Spleen (tissue), 11 donors: ENCODE measurements at regions not wholly inside any gene's neighbourhood (a gene's known extent, or its start where the extent isn't known, plus 50 kb on each side); places are given as distances from the start of the nearest gene placed in this dataset.

Source experiments
- DNase-seq: peaks from one replicate; pipeline ENCODE4 v3.0.0-alpha.2; 2020
- H3K27ac ChIP-seq, 8 donors: fragments of 200-600 bp; sonication (generic) in 7 of 8; 1 replicate in 4 of 8; 2 replicates in 4 of 8; pipeline versions ENCODE4 v1.5.0 to v1.8.0; 2016 to 2021; ENCODE audit warnings: inconsistent platforms in 4 of 8, mild to moderate bottlenecking in 4 of 8, moderate library complexity in 1 of 8
- H3K27me3 ChIP-seq, 7 donors: fragments of 200-600 bp; sonication (generic) in 6 of 7; replicated peaks in 1 of 7; 1 replicate in 4 of 7; 2 replicates in 3 of 7; pipeline versions ENCODE4 v1.5.0 to v1.8.0; 2016 to 2021; ENCODE audit warnings: inconsistent platforms in 3 of 7, mild to moderate bottlenecking in 1 of 7
- H3K36me3 ChIP-seq, 6 donors: fragments of 200-600 bp; sonication (generic) in 5 of 6; 1 replicate in 4 of 6; 2 replicates in 2 of 6; pipeline versions ENCODE4 v1.5.0 to v1.8.0; 2016 to 2021; ENCODE audit warnings: inconsistent platforms in 2 of 6
- H3K4me1 ChIP-seq, 6 donors: fragments of 200-600 bp; sonication (generic) in 5 of 6; 1 replicate in 3 of 6; 2 replicates in 3 of 6; pipeline versions ENCODE4 v1.5.0 to v1.8.0; 2016 to 2021; ENCODE audit warnings: inconsistent platforms in 3 of 6
- H3K4me3 ChIP-seq, 8 donors: fragments of 200-600 bp; sonication (generic) in 7 of 8; 1 replicate in 4 of 8; 2 replicates in 4 of 8; pipeline versions ENCODE4 v1.5.0 to v1.8.0; 2016 to 2021; ENCODE audit warnings: inconsistent platforms in 4 of 8, mild to moderate bottlenecking in 4 of 8, moderate library complexity in 2 of 8
- H3K9me3 ChIP-seq, 8 donors: fragments of 200-600 bp; sonication (generic) in 7 of 8; 1 replicate in 4 of 8; 2 replicates in 4 of 8; pipeline versions ENCODE4 v1.5.0 to v1.8.0; 2016 to 2021; ENCODE audit warnings: inconsistent platforms in 4 of 8
- POLR2A ChIP-seq, 3 donors: fragments of 450-650 bp; IDR thresholded peaks; one replicate each; pipeline ENCODE4 v1.5.1; 2017; ENCODE audit warnings: antibody characterized with exemption in 3 of 3, mild to moderate bottlenecking in 1 of 3
- POLR2AphosphoS5 ChIP-seq, 3 donors: sonication (generic); formaldehyde crosslinking; IDR thresholded peaks; one replicate each; pipeline ENCODE4 v1.5.1; 2017; ENCODE audit warnings: antibody characterized with exemption in 3 of 3
- WGBS, 5 donors: extraction: QIAGEN DNeasy Blood & Tissue Kit in 3 of 5; methylation state at CpG; one replicate each; pipeline versions ENCODE4 v1.1.5 to v1.1.7; 2013 to 2018; 5-methylcytosine and 5-hydroxymethylcytosine counted together
- intact Hi-C: fragments of 100-400 bp; cut with DNase I; formaldehyde crosslinking; loops from one replicate; pipeline ENCODE4 v1.15.0; 2023; ENCODE audit warnings: low total_unique reads
- TF ChIP-seq, protein P1 (sequence below), 11 experiments: fragments of 200-600 bp in 7 of 11; fragments of 450-650 bp in 4 of 11; sonication (generic) in 4 of 11; IDR thresholded peaks in 8 of 11; conservative IDR thresholded peaks in 3 of 11; 1 replicate in 7 of 11; 2 replicates in 4 of 11; pipeline versions ENCODE4 v1.4.0 to v1.8.0; 2016 to 2021; ENCODE audit warnings: antibody characterized with exemption in 11 of 11, inconsistent platforms in 4 of 11, mild to moderate bottlenecking in 1 of 11
- donor health status: healthy with polysubstance abuse.
- donor health status: DM: no; HTN: no; CAD: no; lungs with moderate emphysema.
- donor health status: DM: no; HTN: no; CAD: no.
- donor health status: Bipolar disorder and iron deficiency.
- donor health status: healthy.
- donor health status: DM: no; HTN: no; CAD: no.
- donor health status: DM: yes; HTN: yes; CAD: no.

DNA sequence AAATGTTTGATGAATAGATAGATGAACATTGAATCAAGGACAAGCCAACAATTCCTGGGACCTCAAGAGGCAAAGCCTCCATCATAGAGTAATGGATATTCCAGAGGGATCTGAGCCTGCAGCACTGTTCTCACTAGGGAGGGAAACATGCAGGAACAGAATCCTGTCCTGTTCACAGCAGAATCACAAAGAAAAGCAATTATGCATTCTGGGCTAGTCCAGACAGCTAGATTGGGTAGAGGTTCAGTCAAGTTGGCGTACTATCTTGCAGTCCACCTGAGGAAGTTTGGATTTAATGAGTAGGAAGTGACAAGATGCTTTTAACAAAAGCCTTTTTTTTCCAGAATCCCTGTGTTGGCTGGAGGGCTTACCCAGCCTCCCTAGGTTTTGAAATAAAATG lies 314.5 kb upstream of the SEMA6D start:
- Histone ChIP-seq H3K27ac (no peak overlapping the region), H3K36me3 (no peaks in the 10 kb centered on the region), H3K4me3 (no peak overlapping the region), H3K9me3 (no peaks in the 10 kb centered on the region), H3K27me3 (no peaks in the 10 kb centered on the region), H3K4me1 (peaks cover 0 to 13% (median 0%) of the 10 kb centered on the region in 6 donors)
- TF ChIP-seq, protein P1, sequence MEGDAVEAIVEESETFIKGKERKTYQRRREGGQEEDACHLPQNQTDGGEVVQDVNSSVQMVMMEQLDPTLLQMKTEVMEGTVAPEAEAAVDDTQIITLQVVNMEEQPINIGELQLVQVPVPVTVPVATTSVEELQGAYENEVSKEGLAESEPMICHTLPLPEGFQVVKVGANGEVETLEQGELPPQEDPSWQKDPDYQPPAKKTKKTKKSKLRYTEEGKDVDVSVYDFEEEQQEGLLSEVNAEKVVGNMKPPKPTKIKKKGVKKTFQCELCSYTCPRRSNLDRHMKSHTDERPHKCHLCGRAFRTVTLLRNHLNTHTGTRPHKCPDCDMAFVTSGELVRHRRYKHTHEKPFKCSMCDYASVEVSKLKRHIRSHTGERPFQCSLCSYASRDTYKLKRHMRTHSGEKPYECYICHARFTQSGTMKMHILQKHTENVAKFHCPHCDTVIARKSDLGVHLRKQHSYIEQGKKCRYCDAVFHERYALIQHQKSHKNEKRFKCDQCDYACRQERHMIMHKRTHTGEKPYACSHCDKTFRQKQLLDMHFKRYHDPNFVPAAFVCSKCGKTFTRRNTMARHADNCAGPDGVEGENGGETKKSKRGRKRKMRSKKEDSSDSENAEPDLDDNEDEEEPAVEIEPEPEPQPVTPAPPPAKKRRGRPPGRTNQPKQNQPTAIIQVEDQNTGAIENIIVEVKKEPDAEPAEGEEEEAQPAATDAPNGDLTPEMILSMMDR (IDR thresholded peaks at IDR 0.05 in 8 of 11, conservative IDR thresholded peaks at IDR 0.05 in 3 of 11): no peak
- TF ChIP-seq POLR2A (IDR thresholded peaks at IDR 0.05): no peak
- no peak for TF ChIP-seq POLR2AphosphoS5 (IDR thresholded peaks at IDR 0.05)
- 90 to 94% (median 91%) methylated on average over 1 of the region's 1 CpG for WGBS, 5 donors
- intact Hi-C loops: no loop called here
- DNase-seq: no peak

GRCh38 chr15:47404877-47405276 lies 312.4 kb upstream of the SEMA6D start:
- TF ChIP-seq POLR2AphosphoS5 (IDR thresholded peaks at IDR 0.05) (no peak), POLR2A (IDR thresholded peaks at IDR 0.05) (no peak)
- TF ChIP-seq, protein P1 (IDR thresholded peaks at IDR 0.05 in 8 of 11, conservative IDR thresholded peaks at IDR 0.05 in 3 of 11): no peak
- no peak overlapping the region for H3K27ac ChIP-seq
- no peaks in the 10 kb centered on the region for H3K9me3 ChIP-seq
- H3K36me3 ChIP-seq: no peaks in the 10 kb centered on the region
- intact Hi-C loops: no loop called here
- no peak for DNase-seq
- no peaks in the 10 kb centered on the region for H3K27me3 ChIP-seq
- 80 to 91% (median 89%) methylated on average over 3 of the region's 3 CpGs for WGBS, 5 donors
- H3K4me3 ChIP-seq: no peak overlapping the region
- no peaks in the 10 kb centered on the region for H3K4me1 ChIP-seq

DNA sequence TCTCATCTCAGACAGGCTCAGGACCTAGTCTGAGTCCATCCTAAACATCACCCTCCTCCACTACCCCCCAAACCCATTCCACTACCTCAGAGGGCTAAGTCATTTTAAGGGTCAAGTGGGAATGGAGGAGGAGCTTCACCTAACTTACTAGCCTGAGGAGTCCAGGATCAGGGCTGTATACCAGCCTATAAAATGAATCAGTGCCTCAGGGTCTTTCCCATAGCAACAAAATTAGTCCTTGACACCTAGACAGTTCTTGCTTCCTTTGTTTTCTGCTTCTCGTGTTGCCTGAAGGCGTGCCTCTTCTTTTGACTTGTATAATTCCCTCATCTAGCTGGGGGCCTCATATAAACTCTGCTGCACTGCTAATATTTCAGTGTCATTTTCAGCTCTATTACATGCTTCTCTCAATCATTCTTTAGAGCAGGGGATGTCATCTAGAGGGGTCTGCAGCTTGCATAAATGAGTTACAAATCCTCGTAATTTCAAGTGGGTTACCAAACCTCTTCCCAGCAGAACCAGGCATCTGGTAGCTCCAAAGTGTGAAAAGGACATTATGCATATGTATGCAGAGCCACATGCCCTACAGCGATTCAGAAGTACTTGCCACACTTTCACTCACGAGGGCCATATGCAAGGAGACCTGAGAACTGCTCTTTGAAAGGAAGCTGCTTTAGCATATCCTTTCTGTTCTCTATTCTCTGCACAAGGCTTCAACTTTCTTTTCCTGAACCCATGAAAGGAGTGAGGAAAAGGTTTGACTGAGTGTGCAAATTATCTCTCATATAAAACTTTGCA lies 311.7 kb upstream of the SEMA6D start:
- Histone ChIP-seq H3K36me3 (no peaks in the 10 kb centered on the region), H3K4me3 (no peak overlapping the region), H3K9me3 (no peaks in the 10 kb centered on the region), H3K27ac (no peak overlapping the region), H3K27me3 (no peaks in the 10 kb centered on the region), H3K4me1 (no peaks in the 10 kb centered on the region)
- TF ChIP-seq POLR2AphosphoS5 (IDR thresholded peaks at IDR 0.05) (no peak), POLR2A (IDR thresholded peaks at IDR 0.05) (no peak)
- TF ChIP-seq, protein P1 (IDR thresholded peaks at IDR 0.05 in 8 of 11, conservative IDR thresholded peaks at IDR 0.05 in 3 of 11): no peak
- WGBS, 5 donors: 55 to 75% (median 67%) methylated on average over 5 of the region's 5 CpGs
- intact Hi-C loops: no loop called here
- DNase-seq: no peak

DNA sequence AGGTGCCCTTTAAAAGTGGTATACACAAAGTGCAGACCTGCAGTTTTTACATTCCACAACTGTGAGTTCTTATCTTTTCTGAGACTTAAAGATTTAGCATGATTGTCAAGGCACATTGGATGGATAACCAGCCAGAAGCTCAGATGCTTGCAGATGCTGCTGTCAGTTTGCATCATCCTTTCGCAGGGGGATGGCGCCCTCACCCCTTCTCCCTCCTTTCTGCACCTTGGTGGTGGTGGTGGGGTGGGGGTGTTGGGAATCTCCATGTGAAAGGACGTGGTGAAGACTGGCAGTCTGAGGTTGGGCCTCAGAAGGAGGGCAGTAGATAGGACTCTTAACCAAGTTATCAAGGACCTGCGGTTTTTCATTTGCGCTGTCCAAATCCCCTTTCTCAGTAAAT lies 309.6 kb upstream of the SEMA6D start:
- intact Hi-C loops: no loop called here
- TF ChIP-seq POLR2A (IDR thresholded peaks at IDR 0.05) (no peak), POLR2AphosphoS5 (IDR thresholded peaks at IDR 0.05) (no peak)
- TF ChIP-seq, protein P1 (IDR thresholded peaks at IDR 0.05 in 8 of 11, conservative IDR thresholded peaks at IDR 0.05 in 3 of 11): no peak
- H3K9me3 ChIP-seq: no peaks in the 10 kb centered on the region
- H3K36me3 ChIP-seq: no peaks in the 10 kb centered on the region
- H3K27ac ChIP-seq: no peak overlapping the region
- no peak overlapping the region for H3K4me3 ChIP-seq
- DNase-seq: no peak
- WGBS, 5 donors: 84 to 93% (median 90%) methylated on average over 5 of the region's 5 CpGs
- no peaks in the 10 kb centered on the region for H3K4me1 ChIP-seq
- H3K27me3 ChIP-seq: no peaks in the 10 kb centered on the region
